ENCODE measurements at regions not wholly inside any gene's neighbourhood (a gene's known extent, or its start where the extent isn't known, plus 50 kb on each side); places are given as distances from the start of the nearest gene placed in this dataset.

DNA sequence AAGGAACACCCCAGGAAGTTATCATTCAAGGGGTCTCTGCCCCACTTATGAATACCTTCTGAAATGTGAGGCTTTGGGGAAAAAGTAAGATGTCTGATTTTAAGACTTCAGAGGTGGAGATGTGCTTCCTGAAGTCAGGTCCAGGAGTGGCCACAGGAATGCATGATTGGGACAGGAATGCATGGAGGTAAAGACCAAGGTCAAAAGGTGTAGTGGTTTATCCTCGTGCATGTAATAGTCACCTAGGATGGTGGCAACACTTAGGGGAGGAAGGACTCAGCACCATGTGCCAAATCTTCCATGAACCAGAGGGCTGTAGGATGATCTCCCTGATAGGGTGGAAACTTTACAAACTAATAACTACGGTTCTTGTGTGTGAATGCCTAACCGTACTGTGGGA, 217.3 kb downstream of the C12orf75 start:
- Histone ChIP-seq H3K27me3 (replicated peaks; ENCODE audit: control insufficient read depth, insufficient read depth, low read length) (no peaks in the 10 kb centered on the region; the same call in 1 of the 2 replicates), H3K4me3 (replicated peaks; ENCODE audit: low read depth, low read length) (no peak overlapping the region), H3K36me3 (ENCODE audit: control insufficient read depth, insufficient read depth, low read length) (no peaks in the 10 kb centered on the region)
- DNase-seq (ENCODE audit: extremely low read depth, insufficient read length) = no peak
- TF ChIP-seq, protein P1, sequence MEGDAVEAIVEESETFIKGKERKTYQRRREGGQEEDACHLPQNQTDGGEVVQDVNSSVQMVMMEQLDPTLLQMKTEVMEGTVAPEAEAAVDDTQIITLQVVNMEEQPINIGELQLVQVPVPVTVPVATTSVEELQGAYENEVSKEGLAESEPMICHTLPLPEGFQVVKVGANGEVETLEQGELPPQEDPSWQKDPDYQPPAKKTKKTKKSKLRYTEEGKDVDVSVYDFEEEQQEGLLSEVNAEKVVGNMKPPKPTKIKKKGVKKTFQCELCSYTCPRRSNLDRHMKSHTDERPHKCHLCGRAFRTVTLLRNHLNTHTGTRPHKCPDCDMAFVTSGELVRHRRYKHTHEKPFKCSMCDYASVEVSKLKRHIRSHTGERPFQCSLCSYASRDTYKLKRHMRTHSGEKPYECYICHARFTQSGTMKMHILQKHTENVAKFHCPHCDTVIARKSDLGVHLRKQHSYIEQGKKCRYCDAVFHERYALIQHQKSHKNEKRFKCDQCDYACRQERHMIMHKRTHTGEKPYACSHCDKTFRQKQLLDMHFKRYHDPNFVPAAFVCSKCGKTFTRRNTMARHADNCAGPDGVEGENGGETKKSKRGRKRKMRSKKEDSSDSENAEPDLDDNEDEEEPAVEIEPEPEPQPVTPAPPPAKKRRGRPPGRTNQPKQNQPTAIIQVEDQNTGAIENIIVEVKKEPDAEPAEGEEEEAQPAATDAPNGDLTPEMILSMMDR (IDR thresholded peaks at IDR 0.05; ENCODE audit: insufficient read depth, low read length, poor library complexity, severe bottlenecking) = no peak

DNA sequence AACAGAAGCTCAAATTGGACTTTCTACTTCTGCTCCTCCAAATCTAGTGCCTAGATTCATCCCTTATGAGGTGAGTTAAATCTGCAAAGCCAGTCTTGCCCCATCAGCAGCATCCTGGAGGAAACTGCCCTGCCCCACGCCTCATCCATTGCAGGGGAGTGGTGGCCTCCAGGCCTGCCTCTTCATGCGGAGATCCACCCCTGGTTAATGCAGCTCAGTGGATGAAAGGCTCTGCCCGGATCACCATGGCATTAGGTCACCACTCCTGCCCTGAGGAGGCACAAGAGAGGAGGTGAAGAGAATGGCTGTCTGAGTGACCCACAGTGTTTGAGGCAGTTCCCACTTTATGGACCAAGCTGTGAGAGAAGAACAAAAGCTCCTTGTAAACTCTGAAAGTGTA, 218.1 kb downstream of the C12orf75 start:
- TF ChIP-seq, protein P1 (IDR thresholded peaks at IDR 0.05; ENCODE audit: insufficient read depth, low read length, poor library complexity, severe bottlenecking) = no peak
- no peak for DNase-seq (ENCODE audit: extremely low read depth, insufficient read length)
- Histone ChIP-seq H3K36me3 (ENCODE audit: control insufficient read depth, insufficient read depth, low read length) (no peaks in the 10 kb centered on the region), H3K4me3 (replicated peaks; ENCODE audit: low read depth, low read length) (no peak overlapping the region), H3K27me3 (replicated peaks; ENCODE audit: control insufficient read depth, insufficient read depth, low read length) (no peaks in the 10 kb centered on the region; the same call in 1 of the 2 replicates)

DNA sequence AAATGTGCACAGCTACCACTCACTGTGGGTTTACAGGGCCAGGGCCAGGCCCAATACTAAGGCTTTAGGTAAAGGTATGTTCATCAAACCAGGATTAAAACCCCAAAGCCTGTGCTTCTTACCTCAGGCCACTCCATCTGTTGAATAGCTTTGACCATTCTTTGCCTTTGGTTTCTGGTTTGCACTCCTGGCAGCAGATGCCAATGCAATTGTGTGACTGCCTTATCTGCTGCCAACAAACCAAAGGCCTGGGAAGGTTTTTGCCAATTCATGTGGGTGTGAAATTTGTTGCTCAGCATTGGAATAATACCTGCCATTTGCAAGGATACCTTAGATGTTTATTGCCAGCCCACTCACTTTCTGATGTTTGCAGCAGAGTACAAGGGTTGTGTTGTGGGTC, 221.6 kb downstream of the C12orf75 start:
- TF ChIP-seq, protein P1 (IDR thresholded peaks at IDR 0.05; ENCODE audit: insufficient read depth, low read length, poor library complexity, severe bottlenecking) = no peak
- H3K4me3 ChIP-seq (replicated peaks; ENCODE audit: low read depth, low read length) = no peak overlapping the region
- H3K36me3 ChIP-seq (ENCODE audit: control insufficient read depth, insufficient read depth, low read length) = no peaks in the 10 kb centered on the region
- no peak for DNase-seq (ENCODE audit: extremely low read depth, insufficient read length)
- no peaks in the 10 kb centered on the region; the same call in none of the 2 replicates for H3K27me3 ChIP-seq (replicated peaks; ENCODE audit: control insufficient read depth, insufficient read depth, low read length)

DNA sequence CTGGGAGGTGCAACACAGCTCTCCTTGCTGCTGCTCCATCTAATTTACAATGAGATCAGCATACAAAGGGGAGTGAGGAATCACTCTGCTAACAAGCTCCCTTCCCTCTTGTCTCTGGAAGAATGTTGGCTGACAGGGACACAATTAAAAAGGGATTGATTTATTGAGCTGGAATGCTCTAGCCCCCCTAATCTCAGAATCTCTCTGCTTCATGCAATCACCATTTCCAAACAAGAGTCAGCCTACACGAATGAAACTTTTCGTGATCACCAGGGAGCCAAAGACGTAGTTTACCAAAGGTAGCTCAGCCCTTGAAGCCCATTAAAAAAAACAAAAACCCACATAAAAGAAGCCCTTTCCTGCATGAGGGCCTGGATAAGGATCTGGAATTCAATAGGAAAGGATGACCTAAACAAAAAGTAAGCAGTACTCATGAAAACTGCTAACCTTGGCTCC, 223.8 kb downstream of the C12orf75 start:
- DNase-seq (ENCODE audit: extremely low read depth, insufficient read length) = no peak
- Histone ChIP-seq H3K27me3 (replicated peaks; ENCODE audit: control insufficient read depth, insufficient read depth, low read length) (no peaks in the 10 kb centered on the region; the same call in 1 of the 2 replicates), H3K36me3 (ENCODE audit: control insufficient read depth, insufficient read depth, low read length) (no peaks in the 10 kb centered on the region), H3K4me3 (replicated peaks; ENCODE audit: low read depth, low read length) (no peak overlapping the region)
- TF ChIP-seq, protein P1 (IDR thresholded peaks at IDR 0.05; ENCODE audit: insufficient read depth, low read length, poor library complexity, severe bottlenecking) = no peak

DNA sequence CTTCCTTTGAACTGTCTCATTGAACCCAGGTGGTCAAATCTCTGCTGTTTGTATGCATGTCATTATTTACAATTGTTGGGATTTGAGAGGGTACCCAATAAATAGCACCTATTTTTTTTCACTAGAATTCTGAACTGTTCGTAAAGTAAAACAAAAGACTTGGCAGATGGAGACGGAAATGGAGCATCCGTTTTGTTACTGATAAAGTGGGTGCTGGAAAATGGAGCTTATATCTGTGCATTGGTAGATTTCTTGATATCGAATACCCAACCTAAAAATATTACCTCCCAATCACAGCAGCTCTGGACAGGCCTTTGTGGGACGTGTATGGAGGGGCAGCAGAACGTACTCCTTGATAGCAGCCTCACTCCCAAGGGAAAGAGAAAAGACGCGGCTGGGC, 224.4 kb downstream of the C12orf75 start:
- Histone ChIP-seq H3K27me3 (replicated peaks; ENCODE audit: control insufficient read depth, insufficient read depth, low read length) (no peaks in the 10 kb centered on the region; the same call in 1 of the 2 replicates), H3K4me3 (replicated peaks; ENCODE audit: low read depth, low read length) (no peak overlapping the region), H3K36me3 (ENCODE audit: control insufficient read depth, insufficient read depth, low read length) (no peaks in the 10 kb centered on the region)

More for the DNA sequence above, 224.4 kb downstream of the C12orf75 start:
- TF ChIP-seq, protein P1 (IDR thresholded peaks at IDR 0.05; ENCODE audit: insufficient read depth, low read length, poor library complexity, severe bottlenecking) = no peak
- no peak for DNase-seq (ENCODE audit: extremely low read depth, insufficient read length)
